ENCODE measurements at regions not wholly inside any gene's neighbourhood (a gene's known extent, or its start where the extent isn't known, plus 50 kb on each side); places are given as distances from the start of the nearest gene placed in this dataset.

DNA sequence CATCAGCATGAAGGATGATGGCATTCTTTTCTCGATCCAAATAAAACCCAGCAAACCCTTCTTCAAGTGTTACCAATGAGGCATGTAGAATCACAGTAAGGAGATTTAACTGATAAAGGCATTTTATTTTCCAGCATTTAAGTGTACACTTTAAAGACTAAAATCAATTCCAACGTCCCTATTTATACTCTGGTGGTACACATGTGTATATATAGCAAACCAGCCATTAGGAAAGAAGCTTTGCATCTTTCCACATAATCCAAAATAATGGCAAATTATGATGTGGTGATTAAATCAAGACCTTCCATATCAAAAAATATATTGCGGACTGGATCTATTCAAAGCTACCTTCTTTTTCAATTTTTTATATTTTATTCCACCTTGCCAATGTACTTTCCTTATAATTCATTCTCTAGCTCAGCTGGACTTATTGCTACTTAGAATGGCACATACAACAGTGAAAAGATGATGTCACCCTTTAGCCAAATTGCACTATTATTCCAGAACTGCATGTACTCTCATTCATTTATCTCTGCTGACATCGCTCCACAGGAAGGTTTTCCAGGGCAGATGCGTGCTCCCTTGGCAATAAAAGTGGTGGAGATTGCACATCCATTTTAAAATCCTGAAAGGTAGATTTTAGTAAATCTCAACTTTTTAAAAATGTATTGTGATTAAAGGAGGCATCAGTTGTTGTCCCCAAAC is 63.3 kb upstream of the SLC30A5 start:
- DNase-seq (ENCODE audit: low read depth), result no peak

DNA sequence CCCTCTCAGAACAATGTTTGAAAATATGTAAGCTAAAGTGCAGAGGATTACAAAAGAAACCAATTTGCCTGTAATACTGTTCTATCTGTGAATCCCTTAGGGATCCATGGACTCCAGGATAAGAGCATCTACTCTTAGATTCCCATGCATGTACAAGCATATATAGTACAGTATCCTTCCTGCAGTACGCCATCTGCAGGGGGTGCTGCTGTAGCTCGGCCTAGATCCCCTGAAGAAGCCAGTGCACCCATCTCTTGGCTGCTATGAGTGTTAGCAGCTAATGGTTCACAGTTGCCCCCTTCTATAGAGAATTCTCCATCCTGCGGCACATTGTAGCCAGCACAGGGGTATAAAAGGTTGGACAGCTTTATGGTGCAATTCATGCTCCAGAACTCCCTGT is 61.8 kb upstream of the SLC30A5 start:
- DNase-seq (ENCODE audit: low read depth), result no peak

DNA sequence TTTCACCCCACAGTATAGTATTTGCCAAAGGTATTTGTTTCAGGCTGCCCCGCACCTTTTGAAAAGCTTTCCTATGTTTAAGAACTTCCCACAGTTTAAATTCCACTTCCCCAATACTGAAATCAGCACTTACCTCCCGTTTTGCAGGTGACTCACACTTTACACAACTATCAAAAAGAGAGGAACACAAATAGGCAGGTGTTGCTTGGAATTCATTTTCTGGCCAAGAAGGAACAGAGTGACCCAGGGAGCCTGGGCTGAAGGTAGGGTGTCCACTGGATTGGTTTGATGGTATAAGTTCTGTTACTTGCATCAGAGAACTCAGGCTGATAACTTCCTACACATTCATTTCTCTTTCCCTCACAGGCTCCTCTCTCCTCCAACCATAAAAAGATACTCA is 60.1 kb upstream of the SLC30A5 start:
- no peak for DNase-seq (ENCODE audit: low read depth)

- no peak for DNase-seq (ENCODE audit: low read depth)
These were observed 58.9 kb upstream of the SLC30A5 start for GRCh38 chr5:69034898-69035297.

DNA sequence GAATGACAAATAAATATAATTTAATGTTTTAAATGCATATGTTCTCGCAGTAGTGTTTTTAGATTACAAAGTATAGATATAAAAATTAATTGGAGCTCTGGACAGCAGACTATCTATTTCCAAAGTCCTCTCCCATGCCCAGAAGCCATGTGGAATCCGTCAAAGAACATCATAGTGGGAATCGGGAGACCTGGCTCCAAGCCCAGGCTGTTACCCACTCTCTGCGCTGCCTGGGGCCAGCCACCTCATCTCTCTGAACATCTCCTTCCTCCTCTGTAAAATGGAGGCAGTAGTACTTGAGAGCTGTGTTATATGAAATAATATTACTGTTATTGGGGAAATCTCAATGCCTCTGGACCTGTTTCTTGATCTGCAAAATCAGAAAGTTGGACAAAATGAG is 58.1 kb upstream of the SLC30A5 start:
- DNase-seq (ENCODE audit: low read depth), result no peak

DNA sequence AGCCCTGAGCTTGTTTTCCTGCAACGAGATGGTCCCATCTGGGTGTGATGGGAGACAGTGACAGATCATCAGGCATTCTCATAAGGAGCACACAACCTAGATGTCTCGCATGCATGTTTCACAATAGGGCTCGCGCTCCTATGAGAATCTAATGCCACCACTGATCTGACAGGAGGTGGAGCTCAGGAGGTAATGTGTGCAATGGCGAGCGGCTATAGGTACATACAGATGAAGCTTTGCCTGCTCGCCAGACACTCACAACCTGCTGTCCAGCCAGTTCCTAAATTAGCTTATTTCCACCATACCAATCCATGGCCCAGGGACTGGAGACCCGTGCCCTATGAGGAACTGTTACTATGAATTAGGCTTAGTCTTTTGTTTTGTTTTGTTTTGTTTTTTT is 55.3 kb upstream of the SLC30A5 start:
- no peak for DNase-seq (ENCODE audit: low read depth)

GRCh38 chr5:69039829-69040228 is 54.0 kb upstream of the SLC30A5 start:
- no peak for DNase-seq (ENCODE audit: low read depth)

DNA sequence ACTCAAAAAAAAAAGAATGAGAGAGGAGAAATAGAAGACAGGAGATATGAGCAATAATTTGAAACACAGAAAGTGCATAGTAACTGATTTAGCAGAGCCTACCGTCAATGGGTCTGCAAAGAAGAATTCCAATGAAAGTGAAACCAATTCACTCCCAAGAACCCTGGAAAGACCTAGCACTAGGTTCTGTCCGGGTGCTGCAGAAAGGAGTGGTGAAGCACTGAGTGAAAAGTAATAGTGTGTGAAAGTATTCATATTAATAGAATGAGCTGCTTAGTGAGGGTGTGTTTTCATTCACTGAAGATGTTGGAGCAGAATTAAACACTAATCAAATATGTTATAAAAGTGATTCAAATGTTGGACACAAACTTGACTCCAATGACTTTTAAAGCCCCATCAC is 51.3 kb upstream of the SLC30A5 start:
- no peak for DNase-seq (ENCODE audit: low read depth)

DNA sequence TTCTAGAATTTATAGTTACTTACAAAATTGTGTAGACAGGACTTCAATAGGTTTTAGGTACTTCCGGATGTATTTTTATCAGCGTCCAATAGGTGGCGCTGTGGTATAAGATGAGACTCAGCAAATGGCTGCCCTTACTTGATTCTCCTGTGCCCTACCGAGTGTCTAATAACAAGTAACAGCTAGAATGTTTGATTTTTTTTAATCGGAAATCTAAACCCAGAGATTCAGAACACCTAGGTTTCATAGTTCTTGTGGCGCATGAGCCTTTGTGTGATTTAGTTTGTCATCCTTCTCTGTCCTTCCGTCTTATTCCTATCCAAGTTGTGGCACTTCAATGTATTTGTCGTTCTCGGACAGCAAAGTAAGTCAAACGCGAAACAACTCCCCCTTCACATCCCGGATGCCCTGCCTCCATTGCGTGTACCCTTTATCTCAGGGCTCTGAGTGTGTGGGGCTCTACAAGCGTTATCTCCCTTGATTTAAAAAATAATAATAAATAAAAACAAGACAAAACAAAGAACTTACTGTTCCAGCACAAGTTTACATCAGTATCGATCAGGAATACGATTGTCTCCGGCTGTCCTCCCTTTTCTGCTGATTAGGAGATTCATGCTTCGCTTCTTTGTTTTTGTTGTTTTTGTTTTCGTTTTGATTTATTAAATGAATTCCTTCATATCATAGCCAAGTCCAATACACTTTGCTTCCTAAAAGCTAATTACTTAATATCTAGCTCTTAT is 50.7 kb upstream of the SLC30A5 start:
- peak; percentile 87 for DNase-seq (ENCODE audit: low read depth)

DNA sequence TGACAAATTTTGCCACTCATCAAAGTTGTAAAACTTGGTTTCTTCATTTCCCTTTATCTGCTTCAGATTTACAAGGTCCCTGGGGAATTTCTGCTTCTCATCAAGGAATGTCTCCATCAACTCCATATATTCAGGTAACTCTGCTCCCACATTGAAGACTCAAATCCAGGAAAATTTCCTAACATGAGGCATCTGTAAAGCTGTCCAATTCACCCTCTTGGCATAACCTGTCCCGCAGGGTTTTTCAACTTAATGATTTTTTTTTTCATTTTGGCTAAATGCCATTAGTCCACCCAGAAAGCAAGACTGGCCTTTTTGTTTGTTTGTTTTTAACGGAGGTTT is 50.2 kb upstream of the SLC30A5 start:
- peak; percentile 15 for DNase-seq (ENCODE audit: low read depth)

All from fibroblast of gingiva (primary cell).